Epithelial cell of proximal tubule (primary cell): ENCODE measurements at regions not wholly inside any gene's neighbourhood (a gene's known extent, or its start where the extent isn't known, plus 50 kb on each side); places are given as distances from the start of the nearest gene placed in this dataset.

Source experiments
- DNase-seq: peaks from one replicate; pipeline ENCODE4 v3.0.0-alpha.2; 2011; ENCODE audit warnings: low read depth
- H3K4me3 ChIP-seq: 2 replicates; pipeline ENCODE4 v1.5.1; 2011; ENCODE audit warnings: low read depth, mild to moderate bottlenecking, low read length
- CTCF ChIP-seq: conservative IDR thresholded peaks from 2 replicates; pipeline ENCODE4 v1.5.1; 2012; ENCODE audit warnings: low read depth, mild to moderate bottlenecking, low read length

DNA sequence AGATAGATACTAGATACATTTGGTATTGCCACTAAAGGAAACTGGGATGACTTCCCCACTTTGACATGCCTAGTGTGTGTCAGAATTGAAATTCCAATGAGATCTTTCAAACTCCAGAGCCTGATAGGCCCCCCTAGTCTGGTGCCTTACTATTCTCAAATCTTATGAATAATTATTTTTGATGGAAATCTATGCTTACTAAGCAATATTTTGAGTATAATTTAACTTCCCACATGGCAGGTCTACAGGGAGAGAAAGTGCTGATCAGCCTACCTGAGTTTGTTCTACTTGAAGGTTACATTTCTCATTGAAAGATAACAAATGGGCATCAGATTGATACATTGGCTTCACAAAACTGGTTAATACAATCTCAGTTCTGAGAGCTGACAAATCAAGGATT, 415.7 kb upstream of the BOD1L1 start:
- no peak overlapping the region for H3K4me3 ChIP-seq

DNA sequence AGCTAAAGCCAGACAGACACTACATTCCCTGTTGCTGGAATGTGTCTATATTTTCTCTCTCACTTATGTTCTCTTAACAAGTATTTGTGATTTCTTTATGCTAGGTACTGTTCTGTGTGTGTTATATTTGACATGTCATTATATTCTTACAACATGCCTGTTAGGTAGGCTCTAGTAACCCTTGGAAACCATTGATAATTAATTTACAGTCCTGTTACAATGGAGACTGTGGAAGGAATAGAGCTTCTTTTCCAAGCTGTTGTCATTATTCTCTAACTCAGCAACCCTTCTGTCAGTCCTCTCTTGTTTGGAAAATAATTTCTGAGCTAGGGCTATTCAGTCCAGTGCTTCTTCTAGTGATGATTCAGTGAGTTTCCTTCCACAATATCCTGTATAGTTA, 419.1 kb upstream of the BOD1L1 start:
- H3K4me3 ChIP-seq, result no peak overlapping the region
- no peak for TF ChIP-seq CTCF
- no peak for DNase-seq

More for the DNA sequence above, 415.7 kb upstream of the BOD1L1 start:
- TF ChIP-seq CTCF, result no peak
- DNase-seq, result no peak

- no peak overlapping the region for H3K4me3 ChIP-seq
- DNase-seq, result no peak
- no peak for TF ChIP-seq CTCF
These were observed 420.3 kb upstream of the BOD1L1 start for GRCh38 chr4:14047840-14048239.

DNA sequence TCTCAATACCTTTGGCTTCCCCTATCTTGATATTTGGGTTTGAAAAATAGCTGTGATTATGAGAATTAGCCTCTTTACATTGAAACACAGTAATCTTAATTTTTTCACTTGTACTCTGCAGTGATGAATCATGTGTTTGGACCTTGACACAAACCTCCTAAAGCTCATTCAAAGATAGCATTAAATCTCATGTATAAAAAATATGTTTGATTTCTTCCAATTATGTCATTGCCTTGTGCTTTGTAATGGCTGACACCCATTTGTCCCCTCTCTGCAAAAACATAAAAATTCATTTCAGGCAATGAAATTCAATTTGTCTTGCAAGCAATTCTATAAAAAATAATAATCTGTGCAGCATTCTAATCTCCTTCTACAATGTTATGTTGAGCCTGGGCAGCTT, 422.4 kb upstream of the BOD1L1 start:
- no peak for TF ChIP-seq CTCF
- H3K4me3 ChIP-seq, result no peak overlapping the region
- DNase-seq, result no peak

DNA sequence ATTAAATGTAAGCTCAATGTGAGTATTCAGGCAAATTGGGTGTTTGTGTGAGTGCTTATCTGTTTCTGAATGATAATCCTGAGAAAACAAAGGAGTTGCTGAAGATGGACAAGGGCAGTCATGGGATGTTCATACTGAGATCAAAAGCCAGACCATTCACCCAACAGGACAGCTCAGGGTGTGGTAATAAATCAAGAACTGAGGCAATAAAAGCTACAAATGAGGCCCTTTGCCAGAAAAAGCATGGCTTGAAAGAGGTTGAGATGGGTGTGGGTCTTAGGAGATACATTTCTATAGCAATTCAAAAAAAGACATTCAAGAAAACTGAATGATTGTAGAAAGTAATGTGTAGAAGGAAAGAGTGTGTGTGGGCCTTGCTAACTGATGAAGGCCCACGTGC, 425.8 kb upstream of the BOD1L1 start:
- no peak for TF ChIP-seq CTCF
- no peak overlapping the region for H3K4me3 ChIP-seq
- no peak for DNase-seq

GRCh38 chr4:14054391-14054790, 426.9 kb upstream of the BOD1L1 start:
- no peak for DNase-seq
- H3K4me3 ChIP-seq, result no peak overlapping the region
- TF ChIP-seq CTCF, result no peak

GRCh38 chr4:14059006-14059405, 431.5 kb upstream of the BOD1L1 start:
- no peak overlapping the region for H3K4me3 ChIP-seq
- TF ChIP-seq CTCF, result no peak
- DNase-seq, result no peak
